AG04450 (cell line): ENCODE measurements at regions not wholly inside any gene's neighbourhood (a gene's known extent, or its start where the extent isn't known, plus 50 kb on each side); places are given as distances from the start of the nearest gene placed in this dataset.
A peak's percentile ranks its signal among the peaks of the same experiment; 100 is the strongest.

Experiments
- CTCF ChIA-PET: fragments of 300-600, 350-600 bp; formaldehyde crosslinking; extraction: SDS; loops from one replicate; lab custom pipeline; 2022; ENCODE audit warnings: antibody characterized with exemption, inconsistent platforms; lab: Charles Lee
- POLR2A ChIA-PET: fragments of 350-600 bp; formaldehyde crosslinking; extraction: SDS; loops from one replicate; lab custom pipeline; 2021; ENCODE audit warnings: antibody characterized with exemption, inconsistent platforms; lab: Yijun Ruan, JAX
- DNase-seq: peaks from one replicate; pipeline ENCODE4 v3.0.0-alpha.2; 2011; ENCODE audit warnings: low read depth, low spot score
- H3K27ac ChIP-seq: one replicate; pipeline ENCODE4 v1.5.1; 2012; ENCODE audit warnings: low read depth, low read length, control low read depth
- H3K27me3 ChIP-seq: one replicate; pipeline ENCODE4 v1.6.0; 2012; ENCODE audit warnings: low read length; ENCODE audit not compliant: control insufficient read depth, insufficient read depth
- H3K4me3 ChIP-seq: 2 replicates; pipeline ENCODE4 v1.5.1; 2011; ENCODE audit warnings: mild to moderate bottlenecking, low read depth, low read length, control low read depth
- H3K9me3 ChIP-seq: 2 replicates; pipeline ENCODE4 v1.5.1; 2012; ENCODE audit warnings: low read length; ENCODE audit not compliant: control insufficient read depth, insufficient read depth
- CTCF ChIP-seq: IDR thresholded peaks from 2 replicates; pipeline ENCODE4 v1.5.1; 2011; ENCODE audit warnings: low read depth, low read length, control low read depth, inconsistent platforms

GRCh38 chr11:86745571-86745970, 54.8 kb upstream of the PRSS23 start:
- TF ChIP-seq CTCF: no peak
- DNase-seq: no peak
- Histone ChIP-seq H3K27ac (no peak overlapping the region), H3K27me3 (no peaks in the 10 kb centered on the region), H3K9me3 (no peaks in the 10 kb centered on the region; the same call in 1 of the 2 replicates), H3K4me3 (no peak overlapping the region)
- CTCF ChIA-PET: interaction anchor here (0.8 kb wide), 1 partner anchor 138 kb away, joined by 3 read pairs; no protein-coding TSS in a partner anchor
- POLR2A ChIA-PET: no interaction called here

- Histone ChIP-seq H3K9me3 (no peaks in the 10 kb centered on the region; the same call in 1 of the 2 replicates), H3K27ac (peak overlapping the region; percentile 90), H3K27me3 (no peaks in the 10 kb centered on the region), H3K4me3 (no peak overlapping the region)
- no peak for TF ChIP-seq CTCF
- ChIA-PET CTCF (interaction anchor here (1.0 to 1.1 kb wide), 2 partner anchors 55 to 135 kb away, joined by 3 to 4 read pairs; no protein-coding TSS in a partner anchor), POLR2A (no interaction called here)
- DNase-seq: peak; percentile 91
These were observed 56.9 kb upstream of the PRSS23 start for GRCh38 chr11:86743223-86744118.

- H3K27me3 ChIP-seq: no peaks in the 10 kb centered on the region
- POLR2A ChIA-PET: interaction anchor here (0.7 kb wide), 1 partner anchor 57 kb away, joined by 5 read pairs; the partner anchor contains the start of gene PRSS23
- DNase-seq: no peak
- H3K4me3 ChIP-seq: no peak overlapping the region
- TF ChIP-seq CTCF: no peak
- no peaks in the 10 kb centered on the region; the same call in 1 of the 2 replicates for H3K9me3 ChIP-seq
- CTCF ChIA-PET: interaction anchor here (1.0 to 2.0 kb wide), 3 partner anchors 19 to 134 kb away, joined by 3 to 4 read pairs (median 4); no protein-coding TSS in a partner anchor
- H3K27ac ChIP-seq: peak overlapping the region; percentile 80
These were observed 58.2 kb upstream of the PRSS23 start for GRCh38 chr11:86741839-86742805.

- no peak for DNase-seq
- Histone ChIP-seq H3K27me3 (no peaks in the 10 kb centered on the region), H3K9me3 (no peaks in the 10 kb centered on the region; the same call in 1 of the 2 replicates), H3K27ac (peak overlapping the region; percentile 97), H3K4me3 (no peak overlapping the region)
- TF ChIP-seq CTCF: no peak
- ChIA-PET CTCF (interaction anchor here (2.0 kb wide), 1 partner anchor 20 kb away, joined by 4 read pairs; no protein-coding TSS in a partner anchor), POLR2A (interaction anchor here (0.7 kb wide), 1 partner anchor 58 kb away, joined by 5 read pairs; the partner anchor contains the start of gene PRSS23)
These were observed 58.9 kb upstream of the PRSS23 start for GRCh38 chr11:86741484-86741835.
